Endothelial cell (in vitro differentiated cells): ENCODE measurements at regions not wholly inside any gene's neighbourhood (a gene's known extent, or its start where the extent isn't known, plus 50 kb on each side); places are given as distances from the start of the nearest gene placed in this dataset.

ENCODE experiments used
- DNase-seq: peaks from one replicate; pipeline ENCODE4 v3.0.0; 2021; ENCODE audit warnings: low spot score
- H3K27ac Mint-ChIP-seq: one replicate; pipeline ENCODE4 v1.8.0; 2021; ENCODE audit warnings: mixed read lengths, inconsistent platforms; ENCODE audit not compliant: unreplicated experiment
- H3K27me3 Mint-ChIP-seq: one replicate; pipeline ENCODE4 v1.8.0; 2021; ENCODE audit warnings: mild to moderate bottlenecking, moderate library complexity, mixed read lengths, inconsistent platforms; ENCODE audit not compliant: unreplicated experiment
- H3K36me3 Mint-ChIP-seq: one replicate; pipeline ENCODE4 v1.8.0; 2021; ENCODE audit warnings: mild to moderate bottlenecking, low read depth, mixed read lengths, inconsistent platforms; ENCODE audit not compliant: unreplicated experiment
- H3K4me1 Mint-ChIP-seq: one replicate; pipeline ENCODE4 v1.8.0; 2021; ENCODE audit warnings: mild to moderate bottlenecking, mixed read lengths, inconsistent platforms; ENCODE audit not compliant: unreplicated experiment
- H3K4me3 Mint-ChIP-seq: one replicate; pipeline ENCODE4 v1.8.0; 2021; ENCODE audit warnings: mild to moderate bottlenecking, mixed read lengths, inconsistent platforms; ENCODE audit not compliant: unreplicated experiment
- H3K9me3 Mint-ChIP-seq: one replicate; pipeline ENCODE4 v1.8.0; 2021; ENCODE audit warnings: mixed read lengths, inconsistent platforms; ENCODE audit not compliant: unreplicated experiment
- CTCF ChIP-seq: fragments of 200-600 bp; sonication (generic); IDR thresholded peaks from one replicate; pipeline ENCODE4 v1.5.0; 2021; ENCODE audit warnings: antibody characterized with exemption; ENCODE audit not compliant: unreplicated experiment

GRCh38 chr10:94216201-94216600 lies 146.5 kb downstream of the NOC3L start:
- TF ChIP-seq CTCF = no peak
- H3K4me1 Mint-ChIP-seq = no peaks in the 10 kb centered on the region
- DNase-seq = no peak
- H3K9me3 Mint-ChIP-seq = no peaks in the 10 kb centered on the region
- no peak overlapping the region for H3K27ac Mint-ChIP-seq
- no peak overlapping the region for H3K4me3 Mint-ChIP-seq
- H3K27me3 Mint-ChIP-seq = peaks cover 5% of the 10 kb centered on the region
- no peaks in the 10 kb centered on the region for H3K36me3 Mint-ChIP-seq

- H3K27me3 Mint-ChIP-seq = peaks cover 6% of the 10 kb centered on the region
- H3K27ac Mint-ChIP-seq = no peak overlapping the region
- TF ChIP-seq CTCF = no peak
- no peaks in the 10 kb centered on the region for H3K9me3 Mint-ChIP-seq
- H3K4me1 Mint-ChIP-seq = no peaks in the 10 kb centered on the region
- no peak overlapping the region for H3K4me3 Mint-ChIP-seq
- DNase-seq = no peak
- no peaks in the 10 kb centered on the region for H3K36me3 Mint-ChIP-seq
Measured at GRCh38 chr10:94217411-94217810, 145.3 kb downstream of the NOC3L start.

GRCh38 chr10:94218493-94219183 lies 144.1 kb downstream of the NOC3L start:
- no peak overlapping the region for H3K27ac Mint-ChIP-seq
- H3K36me3 Mint-ChIP-seq = no peaks in the 10 kb centered on the region
- H3K9me3 Mint-ChIP-seq = no peaks in the 10 kb centered on the region
- H3K4me1 Mint-ChIP-seq = no peaks in the 10 kb centered on the region
- H3K4me3 Mint-ChIP-seq = no peak overlapping the region
- no peak for DNase-seq
- no peak for TF ChIP-seq CTCF
- H3K27me3 Mint-ChIP-seq = peaks cover 6% of the 10 kb centered on the region

GRCh38 chr10:94219829-94220228 lies 142.9 kb downstream of the NOC3L start:
- H3K4me3 Mint-ChIP-seq = no peak overlapping the region
- no peaks in the 10 kb centered on the region for H3K9me3 Mint-ChIP-seq
- H3K27me3 Mint-ChIP-seq = peaks cover 6% of the 10 kb centered on the region
- no peaks in the 10 kb centered on the region for H3K36me3 Mint-ChIP-seq
- H3K4me1 Mint-ChIP-seq = no peaks in the 10 kb centered on the region
- no peak for TF ChIP-seq CTCF
- no peak for DNase-seq
- no peak overlapping the region for H3K27ac Mint-ChIP-seq

- Mint-ChIP-seq H3K36me3 (no peaks in the 10 kb centered on the region), H3K4me3 (no peak overlapping the region), H3K9me3 (no peaks in the 10 kb centered on the region), H3K27ac (no peak overlapping the region), H3K4me1 (no peaks in the 10 kb centered on the region), H3K27me3 (peaks cover 5% of the 10 kb centered on the region)
- TF ChIP-seq CTCF = no peak
- no peak for DNase-seq
Measured at GRCh38 chr10:94220717-94221116, 142.0 kb downstream of the NOC3L start.
